ENCODE measurements at regions not wholly inside any gene's neighbourhood (a gene's known extent, or its start where the extent isn't known, plus 50 kb on each side); places are given as distances from the start of the nearest gene placed in this dataset.
"Not testable (repeated sequence)": the region's sequence is repeated elsewhere in the genome, so short reads cannot be mapped to it uniquely, and the experiment has no call there.

- TF ChIP-seq EZH2 (IDR thresholded peaks at IDR 0.05; ENCODE audit: low read depth, low read length, severe bottlenecking); POLR2A (IDR thresholded peaks at IDR 0.05; ENCODE audit: control extremely low read depth in 1 of 2, low read depth in 2 of 2, low read length in 2 of 2); CTCF (IDR thresholded peaks at IDR 0.05; ENCODE audit: control extremely low read depth in 1 of 3, insufficient read depth in 1 of 3, low read depth in 1 of 3, low read length in 3 of 3); JUND (IDR thresholded peaks at IDR 0.05; ENCODE audit: low read length); ZNF274 (IDR thresholded peaks at IDR 0.05; ENCODE audit: borderline replicate concordance, extremely low read depth, low read length): not testable (repeated sequence)
Measured at GRCh38 chr1:143663056-143663455, 308.7 kb downstream of the FAM72C start.
